T-cell (primary cell): ENCODE measurements at regions not wholly inside any gene's neighbourhood (a gene's known extent, or its start where the extent isn't known, plus 50 kb on each side); places are given as distances from the start of the nearest gene placed in this dataset.

ENCODE experiments used
- ATAC-seq, 4 experiments: fragments of 200-7000 bp in 3 of 4; fragments of 150-1000 bp in 1 of 4; cut with Tn5 transposase; replicated peaks in 1 of 4; 1 replicate in 3 of 4; 2 replicates in 1 of 4; pipeline ENCODE4 v1.10.0; 2021; ENCODE audit warnings: moderate library complexity in 3 of 4, mild to moderate bottlenecking in 2 of 4, moderate number of reproducible peaks in 1 of 4
- CTCF ChIA-PET, 2 donors: fragments of 300-600 bp; sonication (Branson Sonifier 250); formaldehyde crosslinking; loops; one replicate each; lab custom pipeline; 2022; ENCODE audit warnings: antibody characterized with exemption in 2 of 2; lab: Charles Lee
- POLR2A ChIA-PET, 2 donors: fragments of 300-600 bp; sonication (Branson Sonifier 250); formaldehyde crosslinking; loops; one replicate each; lab custom pipeline; 2022; ENCODE audit warnings: antibody characterized with exemption in 2 of 2; lab: Charles Lee
- DNase-seq, 35 experiments: peaks; one replicate each; pipeline versions ENCODE4 v3.0.0 to v3.0.0-alpha.2; 2013 to 2023
- H3K27ac ChIP-seq: one replicate; pipeline ENCODE4 v1.5.1; 2013; ENCODE audit warnings: low read length
- H3K27me3 ChIP-seq, 2 experiments: replicated peaks in 1 of 2; 1 replicate in 1 of 2; 2 replicates in 1 of 2; pipeline versions ENCODE4 v1.6.1 to v1.7.0; 2013; ENCODE audit warnings: low read length in 1 of 2, mixed read lengths in 1 of 2; ENCODE audit not compliant: control insufficient read depth in 2 of 2, insufficient read depth in 2 of 2; ENCODE audit errors: extremely low read depth in 1 of 2
- H3K36me3 ChIP-seq, 2 donors: 1 replicate in 1 of 2; 2 replicates in 1 of 2; pipeline versions ENCODE4 v1.6.1 to v1.7.0; 2013; ENCODE audit warnings: low read length in 1 of 2; ENCODE audit not compliant: control insufficient read depth in 2 of 2, insufficient read depth in 1 of 2; ENCODE audit errors: extremely low read depth in 1 of 2
- H3K4me1 ChIP-seq, 2 experiments: 1 replicate in 1 of 2; 2 replicates in 1 of 2; pipeline versions ENCODE4 v1.6.1 to v1.7.0; 2013; ENCODE audit warnings: low read length in 2 of 2, mixed read lengths in 1 of 2; ENCODE audit not compliant: insufficient read depth in 2 of 2, control insufficient read depth in 1 of 2; ENCODE audit errors: extremely low read depth in 1 of 2
- H3K4me3 ChIP-seq, 2 donors: 1 replicate in 1 of 2; 2 replicates in 1 of 2; pipeline versions ENCODE4 v1.5.1 to v1.7.0; 2013; ENCODE audit warnings: mild to moderate bottlenecking in 2 of 2, low read length in 1 of 2, moderate library complexity in 1 of 2; ENCODE audit not compliant: control insufficient read depth in 1 of 2; ENCODE audit errors: extremely low read depth in 1 of 2
- H3K9me3 ChIP-seq: 2 replicates; pipeline ENCODE4 v1.7.0; 2013
- H3K27ac Mint-ChIP-seq, 2 donors: one replicate each; pipeline ENCODE4 v1.8.0; 2020 to 2021; ENCODE audit warnings: mild to moderate bottlenecking in 2 of 2, mixed read lengths in 2 of 2
- H3K27me3 Mint-ChIP-seq, 2 donors: one replicate each; pipeline ENCODE4 v1.8.0; 2021 to 2022; ENCODE audit warnings: mixed read lengths in 2 of 2
- H3K36me3 Mint-ChIP-seq: one replicate; pipeline ENCODE4 v1.8.0; 2021; ENCODE audit warnings: mixed read lengths
- H3K4me1 Mint-ChIP-seq, 3 donors: one replicate each; pipeline ENCODE4 v1.8.0; 2020 to 2022; ENCODE audit warnings: mixed read lengths in 3 of 3, mild to moderate bottlenecking in 1 of 3
- H3K4me3 Mint-ChIP-seq, 3 donors: one replicate each; pipeline ENCODE4 v1.8.0; 2020 to 2022; ENCODE audit warnings: mild to moderate bottlenecking in 3 of 3, mixed read lengths in 3 of 3, moderate library complexity in 3 of 3
- H3K9me3 Mint-ChIP-seq, 3 donors: one replicate each; pipeline ENCODE4 v1.8.0; 2020 to 2022; ENCODE audit warnings: mixed read lengths in 3 of 3
- WGBS: methylation state at CpG from one replicate; pipeline ENCODE4 v1.1.5; 2013; ENCODE audit warnings: missing lambda C conversion rate; ENCODE audit not compliant: insufficient coverage; 5-methylcytosine and 5-hydroxymethylcytosine counted together

DNA sequence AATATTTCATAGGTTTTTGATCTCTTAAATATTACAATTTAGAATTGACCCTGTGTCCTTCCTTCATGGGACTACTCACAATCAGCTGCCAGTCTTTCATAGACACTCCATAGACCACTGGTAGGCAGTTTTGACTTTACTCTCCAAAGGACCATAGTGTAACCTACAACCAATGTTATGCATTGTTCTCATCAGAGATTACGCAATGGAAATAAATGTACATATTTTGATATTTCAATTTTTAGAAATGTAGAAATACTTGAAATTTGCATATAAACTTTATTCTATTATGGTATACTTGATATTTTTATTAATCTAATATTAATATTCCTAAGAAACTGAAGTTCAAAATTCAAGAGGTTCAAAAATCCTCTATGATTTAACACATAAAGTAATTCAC lies 446.4 kb upstream of the KCND2 start:
- no peak for DNase-seq
- ChIA-PET POLR2A (no interaction called here), CTCF (no interaction called here)
- H3K36me3 ChIP-seq = no peaks in the 10 kb centered on the region
- H3K4me1 ChIP-seq = no peaks in the 10 kb centered on the region
- no peak overlapping the region for H3K27ac Mint-ChIP-seq
- ATAC-seq = no peak
- no CpG with 5 or more reads among the region's 1 CpG for WGBS
- no peaks in the 10 kb centered on the region for H3K9me3 ChIP-seq
- no peak overlapping the region for H3K4me3 Mint-ChIP-seq
- peaks cover 10 to 24% (median 15%) of the 10 kb centered on the region in 3 donors for H3K9me3 Mint-ChIP-seq
- no peak overlapping the region for H3K4me3 ChIP-seq
- no peaks in the 10 kb centered on the region for H3K27me3 Mint-ChIP-seq
- H3K36me3 Mint-ChIP-seq = no peaks in the 10 kb centered on the region
- no peaks in the 10 kb centered on the region for H3K4me1 Mint-ChIP-seq
- H3K27ac ChIP-seq = no peak overlapping the region
- H3K27me3 ChIP-seq = no peaks in the 10 kb centered on the region

DNA sequence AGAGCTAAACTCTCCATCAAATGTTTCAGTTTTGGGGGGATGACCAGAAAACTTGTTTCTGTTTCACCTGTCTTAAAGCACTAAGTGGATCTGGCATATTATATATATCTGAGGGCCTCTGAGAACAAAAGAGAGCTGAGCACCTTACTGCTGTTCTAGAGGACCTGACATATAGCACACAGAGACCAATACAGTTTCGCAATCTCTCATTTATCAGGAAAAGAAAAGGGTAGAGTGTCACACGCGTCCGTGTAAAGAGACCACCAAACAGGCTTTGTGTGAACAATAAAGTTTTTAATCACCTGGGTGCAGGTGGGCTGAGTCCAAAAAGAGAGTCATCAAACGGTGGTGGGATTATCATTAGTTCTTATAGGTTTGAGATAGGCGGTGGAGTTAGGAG lies 434.5 kb upstream of the KCND2 start:
- H3K4me3 ChIP-seq = no peak overlapping the region
- H3K4me1 ChIP-seq = no peaks in the 10 kb centered on the region
- Mint-ChIP-seq H3K27me3 (no peaks in the 10 kb centered on the region), H3K4me3 (no peak overlapping the region), H3K4me1 (no peaks in the 10 kb centered on the region), H3K36me3 (no peaks in the 10 kb centered on the region), H3K27ac (no peak overlapping the region), H3K9me3 (peaks cover 20 to 25% (median 20%) of the 10 kb centered on the region in 3 donors)
- CTCF ChIA-PET = no interaction called here
- H3K27me3 ChIP-seq = no peaks in the 10 kb centered on the region
- H3K9me3 ChIP-seq = no peaks in the 10 kb centered on the region
- H3K27ac ChIP-seq = no peak overlapping the region
- DNase-seq (no peak), ATAC-seq (no peak)
- POLR2A ChIA-PET = no interaction called here
- no CpG with 5 or more reads among the region's 6 CpGs for WGBS
- H3K36me3 ChIP-seq = no peaks in the 10 kb centered on the region

DNA sequence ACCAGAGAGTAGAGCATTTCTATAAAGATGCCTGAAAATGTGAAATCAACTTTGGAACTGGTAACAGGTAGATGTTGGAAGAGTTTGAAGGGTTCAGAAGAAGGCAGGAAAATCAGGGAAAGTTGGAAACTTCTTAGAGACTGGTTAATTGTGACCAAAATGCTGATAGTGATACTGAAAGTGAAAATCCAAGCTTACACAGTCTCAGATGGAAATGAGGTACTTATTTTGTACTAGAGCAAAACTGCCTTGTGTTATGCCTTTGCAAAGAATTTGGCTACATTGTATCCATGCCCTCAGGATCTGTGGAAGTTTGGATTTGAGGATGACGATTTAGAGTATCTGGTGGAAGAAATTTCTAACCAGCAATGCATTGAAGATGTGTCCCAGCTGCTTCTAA lies 430.6 kb upstream of the KCND2 start:
- no peaks in the 10 kb centered on the region for H3K27me3 Mint-ChIP-seq
- peaks cover 20 to 41% (median 21%) of the 10 kb centered on the region in 3 donors for H3K9me3 Mint-ChIP-seq
- H3K27ac Mint-ChIP-seq = no peak overlapping the region
- no peaks in the 10 kb centered on the region for H3K36me3 Mint-ChIP-seq
- H3K9me3 ChIP-seq = no peaks in the 10 kb centered on the region
- ChIA-PET POLR2A (no interaction called here), CTCF (no interaction called here)
- WGBS = 0% methylated on average over 1 of the region's 1 CpG
- H3K36me3 ChIP-seq = no peaks in the 10 kb centered on the region
- ATAC-seq = no peak
- no peaks in the 10 kb centered on the region for H3K4me1 Mint-ChIP-seq
- DNase-seq = no peak
- no peak overlapping the region for H3K27ac ChIP-seq
- H3K4me1 ChIP-seq = no peaks in the 10 kb centered on the region
- H3K4me3 ChIP-seq = no peak overlapping the region
- no peaks in the 10 kb centered on the region for H3K27me3 ChIP-seq
- no peak overlapping the region for H3K4me3 Mint-ChIP-seq

DNA sequence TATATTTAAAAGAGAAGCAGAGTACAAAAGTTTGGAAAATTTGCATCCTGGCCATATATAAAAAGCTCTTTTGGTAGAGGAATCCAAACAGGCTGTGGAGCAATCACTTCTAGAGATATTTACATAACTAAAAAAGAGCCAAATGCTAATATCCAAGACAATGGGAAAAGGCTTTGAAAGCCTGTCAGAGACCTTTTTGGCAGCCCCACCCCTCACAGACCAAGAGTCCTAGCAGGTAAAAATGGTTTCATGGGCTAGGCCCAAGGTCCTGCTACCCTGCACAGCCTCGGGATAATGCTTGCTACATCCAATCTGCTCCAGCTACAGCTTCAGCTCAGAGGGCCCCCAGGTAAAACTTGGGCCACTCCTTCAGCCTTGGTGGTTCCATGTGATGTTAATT lies 430.2 kb upstream of the KCND2 start:
- Mint-ChIP-seq H3K36me3 (no peaks in the 10 kb centered on the region), H3K4me1 (no peaks in the 10 kb centered on the region), H3K4me3 (no peak overlapping the region), H3K9me3 (peaks cover 20 to 41% (median 21%) of the 10 kb centered on the region in 3 donors), H3K27ac (no peak overlapping the region), H3K27me3 (no peaks in the 10 kb centered on the region)
- ChIA-PET CTCF (no interaction called here), POLR2A (no interaction called here)
- DNase-seq (no peak), ATAC-seq (no peak)
- Histone ChIP-seq H3K4me1 (no peaks in the 10 kb centered on the region), H3K9me3 (no peaks in the 10 kb centered on the region), H3K36me3 (no peaks in the 10 kb centered on the region), H3K27me3 (no peaks in the 10 kb centered on the region), H3K4me3 (no peak overlapping the region), H3K27ac (no peak overlapping the region)
- WGBS = no CpG with 5 or more reads among the region's 1 CpG

DNA sequence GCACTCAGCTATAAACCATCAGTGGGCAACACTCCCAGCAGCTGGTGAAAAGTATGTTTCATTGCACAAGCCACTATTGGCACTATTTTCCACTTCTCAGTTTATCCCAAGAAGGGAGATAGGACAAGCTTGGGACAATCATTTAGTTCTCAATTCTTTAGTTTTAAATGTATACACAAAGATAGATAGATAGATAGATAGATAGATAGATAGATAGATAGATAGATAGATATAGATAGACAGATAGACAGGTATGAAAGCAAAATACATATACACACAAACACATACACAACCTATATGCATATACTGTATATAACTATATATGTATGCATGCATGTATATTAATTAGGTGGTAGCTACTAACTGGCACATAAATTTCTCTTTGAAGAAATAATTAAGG lies 411.6 kb upstream of the KCND2 start:
- ChIA-PET POLR2A (no interaction called here), CTCF (no interaction called here)
- Mint-ChIP-seq H3K36me3 (no peaks in the 10 kb centered on the region), H3K27me3 (no peaks in the 10 kb centered on the region), H3K27ac (no peak overlapping the region), H3K9me3 (peaks cover 7 to 23% (median 19%) of the 10 kb centered on the region in 3 donors), H3K4me3 (no peak overlapping the region), H3K4me1 (no peaks in the 10 kb centered on the region)
- no peak overlapping the region for H3K27ac ChIP-seq
- no peaks in the 10 kb centered on the region for H3K36me3 ChIP-seq
- DNase-seq (no peak), ATAC-seq (no peak)
- no peaks in the 10 kb centered on the region for H3K4me1 ChIP-seq
- H3K27me3 ChIP-seq = no peaks in the 10 kb centered on the region
- no peak overlapping the region for H3K4me3 ChIP-seq
- H3K9me3 ChIP-seq = no peaks in the 10 kb centered on the region

DNA sequence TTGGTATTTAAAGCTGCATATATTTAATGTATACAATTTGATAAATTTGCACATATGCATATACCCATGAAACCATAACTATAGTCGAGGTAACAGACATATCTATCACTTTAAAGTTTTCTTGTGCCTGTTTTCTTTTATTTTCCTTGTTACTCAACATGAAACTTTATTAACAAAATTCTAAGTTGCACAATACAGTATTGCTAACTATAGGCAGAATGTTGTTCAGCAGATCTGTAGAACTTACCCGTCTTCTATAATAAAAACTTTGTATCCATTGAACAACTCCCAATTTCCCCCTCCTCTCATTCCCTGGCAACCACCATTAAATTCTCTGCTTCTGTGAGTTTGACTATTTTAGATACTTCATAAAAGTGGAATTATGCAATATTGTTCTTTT lies 404.6 kb upstream of the KCND2 start:
- no peak overlapping the region for H3K4me3 ChIP-seq
- Mint-ChIP-seq H3K4me1 (no peaks in the 10 kb centered on the region), H3K9me3 (peaks cover 6 to 18% (median 16%) of the 10 kb centered on the region in 3 donors), H3K27me3 (no peaks in the 10 kb centered on the region), H3K27ac (no peak overlapping the region), H3K36me3 (no peaks in the 10 kb centered on the region), H3K4me3 (no peak overlapping the region)
- 80% methylated on average over 1 of the region's 2 CpGs for WGBS
- no peaks in the 10 kb centered on the region for H3K9me3 ChIP-seq
- ATAC-seq (no peak), DNase-seq (no peak)
- H3K27ac ChIP-seq = no peak overlapping the region
- no peaks in the 10 kb centered on the region for H3K27me3 ChIP-seq
- CTCF ChIA-PET = no interaction called here
- POLR2A ChIA-PET = no interaction called here
- H3K4me1 ChIP-seq = no peaks in the 10 kb centered on the region
- H3K36me3 ChIP-seq = no peaks in the 10 kb centered on the region

DNA sequence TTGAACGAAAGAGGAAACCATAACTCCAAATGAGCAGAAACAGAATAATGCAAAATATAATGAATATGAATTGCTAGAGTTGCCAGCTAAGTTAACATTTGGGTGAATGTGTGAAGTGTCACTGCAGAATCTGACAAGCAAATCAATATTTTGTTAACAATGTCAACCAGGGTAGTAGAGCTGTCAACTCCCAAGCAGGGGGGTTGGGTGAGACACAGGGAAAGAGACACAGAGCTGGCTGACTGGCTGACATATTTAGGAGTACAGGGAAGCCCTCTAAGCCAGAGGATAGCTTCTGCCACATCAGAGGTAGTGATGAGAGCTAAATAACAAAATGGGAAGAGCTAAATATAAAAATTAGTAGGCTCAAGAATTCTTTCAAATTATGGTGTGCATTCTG lies 393.1 kb upstream of the KCND2 start:
- no peak for DNase-seq
- Histone ChIP-seq H3K4me3 (no peak overlapping the region), H3K27ac (no peak overlapping the region), H3K36me3 (no peaks in the 10 kb centered on the region), H3K27me3 (no peaks in the 10 kb centered on the region), H3K4me1 (no peaks in the 10 kb centered on the region), H3K9me3 (no peaks in the 10 kb centered on the region)
- POLR2A ChIA-PET = no interaction called here
- CTCF ChIA-PET = no interaction called here
- ATAC-seq = no peak
- Mint-ChIP-seq H3K4me1 (no peaks in the 10 kb centered on the region), H3K27me3 (no peaks in the 10 kb centered on the region), H3K27ac (no peak overlapping the region), H3K4me3 (no peak overlapping the region), H3K9me3 (peaks cover 14 to 18% (median 18%) of the 10 kb centered on the region in 3 donors), H3K36me3 (no peaks in the 10 kb centered on the region)
- WGBS = no CpG with 5 or more reads among the region's 1 CpG
